Stimulated activated CD8-positive, alpha-beta memory T cell treated with anti-CD3 and anti-CD28 coated beads, Interleukin-15, amount 100 ng/mL, for 4 hours (primary cell): ENCODE measurements at regions not wholly inside any gene's neighbourhood (a gene's known extent, or its start where the extent isn't known, plus 50 kb on each side); places are given as distances from the start of the nearest gene placed in this dataset.

Experiments used
- DNase-seq, 2 donors: peaks; one replicate each; pipeline ENCODE4 v3.0.0-alpha.2; 2020; ENCODE audit warnings: low read depth in 2 of 2

DNA sequence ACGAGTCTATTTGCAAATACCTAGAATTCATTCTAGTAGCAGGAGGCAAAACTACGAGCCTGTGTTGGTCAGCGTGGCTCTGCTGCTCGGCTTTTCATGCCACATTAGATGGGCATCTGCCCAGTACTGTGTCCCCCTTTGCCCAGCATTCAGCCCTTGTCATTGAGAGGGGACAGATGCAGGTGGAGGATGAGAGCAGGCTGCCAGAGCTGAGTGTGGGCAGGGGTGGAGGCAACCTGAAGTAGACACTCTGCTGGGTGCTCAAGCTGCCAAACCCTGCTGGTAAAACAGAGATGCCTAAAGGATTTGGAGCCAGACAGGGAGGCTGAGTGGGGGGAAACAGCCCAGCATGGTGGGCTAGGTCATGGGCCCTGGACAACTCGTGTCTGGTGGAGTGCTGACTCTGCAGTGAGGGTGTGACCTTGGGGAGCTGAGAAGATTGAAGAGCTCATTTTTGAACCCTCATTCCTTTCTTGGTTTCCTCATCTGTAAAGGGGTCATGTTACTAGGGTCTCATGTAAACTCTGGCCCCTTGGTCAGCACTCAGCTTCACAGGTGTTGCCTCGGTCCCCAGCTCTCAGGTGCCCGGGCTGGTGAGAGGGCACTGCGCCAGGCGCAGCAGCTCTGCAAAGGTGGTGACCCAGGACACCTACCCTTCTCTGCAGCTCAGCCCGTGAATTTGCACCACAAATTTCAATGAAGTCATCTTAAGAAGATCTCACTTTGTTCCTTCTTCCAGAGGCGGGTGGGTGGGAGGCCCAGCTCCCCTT is 64.2 kb upstream of the BHLHE23 start:
- DNase-seq: no peak

DNA sequence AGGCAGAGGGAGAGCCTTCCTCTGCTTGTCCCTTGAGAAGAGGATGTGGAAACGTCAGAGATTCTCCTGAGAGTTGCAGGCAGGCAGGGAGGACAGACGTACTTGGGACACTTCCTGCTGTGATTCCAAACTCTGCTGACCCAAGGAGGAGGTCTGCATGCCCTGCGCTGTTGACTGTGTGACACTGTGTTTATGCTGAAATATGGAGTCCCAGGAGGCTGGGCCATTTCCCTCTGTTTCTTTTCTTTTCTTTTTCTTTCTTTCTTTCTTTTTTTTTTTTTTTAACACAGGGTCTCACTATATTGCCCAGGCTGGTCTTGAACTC is 63.5 kb upstream of the BHLHE23 start:
- DNase-seq: no peak

DNA sequence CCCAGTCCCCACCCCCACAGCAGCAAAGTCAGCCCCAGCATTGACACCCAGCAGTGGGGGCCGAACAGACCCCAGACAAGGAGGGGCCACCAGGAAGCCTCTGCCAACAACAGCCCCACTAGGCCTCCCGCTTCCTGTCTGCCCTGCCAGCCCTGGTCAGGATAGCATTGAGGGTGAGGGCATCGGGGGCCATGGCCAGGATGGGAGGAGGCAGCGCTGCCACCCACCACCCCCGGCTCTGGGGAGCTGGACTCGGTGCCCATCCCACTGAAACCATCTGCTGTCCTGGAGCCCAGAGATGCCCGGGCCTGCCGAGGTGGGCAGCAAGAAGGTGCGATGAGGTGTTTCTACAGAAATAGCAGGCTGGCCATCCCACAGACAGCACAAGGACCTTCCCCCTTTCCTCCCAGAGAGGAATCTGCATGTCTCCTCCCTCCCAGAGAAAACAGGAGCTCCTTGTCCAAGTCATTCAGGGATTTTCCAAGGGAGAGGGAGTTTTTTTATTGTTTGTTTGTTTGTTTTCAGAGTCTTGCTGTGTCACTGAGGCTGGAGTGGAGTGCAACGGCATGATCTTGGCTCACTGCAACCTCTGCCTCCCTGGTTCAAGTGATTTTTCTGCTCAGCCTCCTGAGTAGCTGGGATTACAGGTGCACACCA is 62.1 kb upstream of the BHLHE23 start:
- no peak for DNase-seq

DNA sequence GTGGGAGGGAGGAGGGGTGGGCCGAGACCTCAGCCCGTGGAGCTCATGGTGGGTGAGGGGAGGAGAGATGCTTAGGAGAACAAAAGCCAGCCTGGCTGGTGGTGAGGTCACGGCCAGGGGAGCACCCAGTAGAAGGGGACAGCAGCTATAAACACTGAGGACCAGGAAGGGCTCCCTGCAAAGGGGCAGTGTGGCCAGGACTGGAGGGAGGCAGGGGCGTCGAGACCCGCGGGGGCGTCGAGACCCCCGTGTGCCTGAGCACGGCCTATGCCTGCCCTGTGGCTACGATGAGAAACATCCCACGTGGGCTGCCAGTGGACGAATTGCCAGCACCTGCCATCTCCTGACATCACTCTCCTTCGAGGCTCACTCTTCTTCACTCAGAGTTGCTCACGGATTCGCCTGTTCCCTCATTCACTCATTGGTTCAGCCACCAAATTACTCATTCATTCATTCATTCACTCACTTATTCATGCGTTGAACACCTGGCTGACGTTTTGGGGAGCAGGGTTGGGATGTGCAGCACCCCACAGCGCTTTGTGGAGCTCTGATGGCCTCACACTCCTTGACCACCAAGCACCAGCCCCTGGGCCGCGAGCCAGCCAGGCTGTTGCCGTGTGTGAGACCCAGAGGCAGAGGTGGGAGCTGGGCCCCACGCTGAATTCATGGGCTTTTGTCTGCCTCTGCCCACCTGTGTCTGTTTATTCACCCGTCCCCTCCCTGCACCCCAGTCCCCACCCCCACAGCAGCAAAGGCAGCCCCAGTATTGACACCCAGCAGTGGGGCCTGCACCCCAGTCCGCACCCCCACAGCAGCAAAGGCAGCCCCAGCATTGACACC is 61.2 kb upstream of the BHLHE23 start:
- no peak for DNase-seq

DNA sequence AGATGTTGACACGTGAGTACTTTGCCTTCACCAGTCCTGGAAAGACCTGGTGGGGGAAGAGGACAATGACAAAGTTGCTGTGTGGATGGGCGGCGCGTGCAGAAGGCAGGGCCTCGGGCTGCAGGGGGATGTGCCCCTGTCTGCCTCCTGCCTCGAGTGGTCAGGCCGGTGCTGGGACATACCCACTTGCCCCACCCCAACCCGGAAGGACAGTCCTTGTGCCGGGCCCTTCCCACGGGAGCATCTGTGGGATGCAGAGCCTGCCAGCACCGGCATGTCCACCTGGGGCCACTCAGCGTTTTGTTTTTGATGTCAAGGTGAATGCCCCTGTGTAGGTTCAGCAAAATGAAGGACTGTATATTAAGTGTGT is 60.5 kb upstream of the BHLHE23 start:
- no peak for DNase-seq

DNA sequence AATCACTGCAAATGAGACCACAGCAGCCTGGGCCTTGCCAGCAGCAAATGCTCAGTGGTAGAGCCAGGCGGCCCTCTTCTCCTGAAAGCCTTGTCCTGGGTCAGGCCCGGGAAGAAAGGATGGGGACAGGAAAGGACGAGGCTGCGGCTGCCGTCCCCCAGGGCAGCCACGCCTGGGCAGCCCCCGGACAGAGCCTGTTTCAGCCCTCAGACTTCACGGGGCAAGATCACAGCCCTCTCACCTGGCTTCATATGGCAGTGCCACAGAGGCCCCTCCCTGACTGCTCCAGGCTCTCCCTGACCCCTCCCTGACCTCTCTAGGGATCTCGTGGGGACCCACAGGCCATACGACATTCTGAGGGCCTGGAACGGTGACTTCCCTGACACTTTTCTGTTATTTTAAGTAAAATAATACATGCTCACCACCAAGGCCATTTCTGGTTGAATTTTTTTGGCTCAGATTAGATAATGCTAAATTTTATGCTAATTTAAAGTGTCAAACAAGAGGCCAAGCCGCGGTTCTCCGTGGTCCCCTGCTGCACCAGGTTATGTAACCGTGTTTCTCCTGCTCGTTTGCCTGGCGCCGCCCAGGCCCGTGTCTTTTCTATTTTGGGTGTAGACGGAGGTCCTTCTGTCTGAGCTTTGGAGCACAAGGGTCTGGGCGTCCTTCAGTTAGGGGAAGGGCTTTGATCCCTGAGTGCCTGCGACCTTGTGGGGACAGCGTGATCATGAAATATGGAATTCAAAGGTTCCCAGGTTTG is 59.9 kb upstream of the BHLHE23 start:
- DNase-seq: no peak

DNA sequence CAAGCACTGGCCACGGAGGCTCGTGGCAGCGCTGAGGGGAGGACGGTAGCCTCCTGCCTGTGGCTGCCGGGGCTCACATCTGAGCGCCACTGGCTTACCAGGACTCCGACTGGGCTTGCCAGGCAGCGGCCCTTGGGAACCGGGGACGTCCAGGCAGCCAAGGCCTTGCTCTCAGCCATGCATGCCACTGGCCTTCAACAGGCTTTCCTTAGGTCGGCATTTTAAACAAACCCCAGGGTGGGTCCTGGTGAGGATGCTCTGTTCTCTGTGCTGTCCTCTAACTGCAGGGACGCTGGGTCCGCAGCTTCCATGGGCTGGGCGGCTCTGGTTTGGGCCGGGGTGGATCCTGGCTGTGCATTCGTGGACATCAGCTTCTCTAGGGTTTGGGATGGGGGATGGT is 59.1 kb upstream of the BHLHE23 start:
- no peak for DNase-seq

DNA sequence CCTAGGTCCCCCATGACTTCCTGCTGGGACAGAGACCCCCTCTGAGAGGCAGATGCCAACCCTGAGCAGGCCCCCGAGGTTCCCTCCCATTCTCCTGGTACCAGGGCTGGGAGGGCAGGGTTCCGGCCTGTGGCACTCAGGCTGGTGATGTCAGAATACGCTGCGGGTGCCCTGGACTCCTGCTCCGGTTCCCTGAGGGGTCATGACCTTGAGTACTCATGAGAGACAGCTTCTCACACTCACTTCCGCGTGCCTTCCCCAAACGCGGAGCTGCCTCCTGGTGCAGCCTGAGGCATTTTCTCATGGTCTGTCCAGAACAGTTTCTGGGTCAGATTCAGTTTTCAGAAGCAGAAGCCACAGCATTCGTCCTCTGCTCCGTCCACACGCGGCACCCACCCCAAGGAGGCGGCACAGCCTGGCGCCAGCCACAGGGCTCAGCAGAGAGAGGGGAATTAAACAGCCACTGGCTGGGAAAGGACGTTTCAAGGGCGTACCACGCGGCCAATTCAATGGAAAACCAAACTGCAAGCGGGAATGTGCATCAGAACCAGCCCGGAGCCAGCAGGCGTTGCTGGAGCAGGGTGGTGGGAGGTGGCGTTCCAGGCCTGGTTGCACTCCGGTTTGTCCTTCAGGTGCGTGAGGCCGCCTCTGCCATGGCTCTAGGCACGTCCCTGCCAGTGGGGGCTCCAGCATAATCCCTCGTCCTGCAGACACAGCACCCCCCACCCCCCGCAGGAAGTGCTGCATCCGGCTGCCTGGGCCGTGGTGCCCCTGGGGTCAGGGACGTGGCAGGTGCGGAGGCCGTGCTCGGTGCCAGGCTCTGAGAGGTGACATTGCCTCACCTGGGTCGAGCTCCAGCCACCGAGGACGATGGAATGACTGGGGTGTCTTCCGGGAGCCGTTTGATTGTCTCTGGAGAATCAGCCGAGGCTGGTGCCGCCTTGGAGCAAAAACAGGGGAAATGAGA is 58.3 kb upstream of the BHLHE23 start:
- DNase-seq: no peak

DNA sequence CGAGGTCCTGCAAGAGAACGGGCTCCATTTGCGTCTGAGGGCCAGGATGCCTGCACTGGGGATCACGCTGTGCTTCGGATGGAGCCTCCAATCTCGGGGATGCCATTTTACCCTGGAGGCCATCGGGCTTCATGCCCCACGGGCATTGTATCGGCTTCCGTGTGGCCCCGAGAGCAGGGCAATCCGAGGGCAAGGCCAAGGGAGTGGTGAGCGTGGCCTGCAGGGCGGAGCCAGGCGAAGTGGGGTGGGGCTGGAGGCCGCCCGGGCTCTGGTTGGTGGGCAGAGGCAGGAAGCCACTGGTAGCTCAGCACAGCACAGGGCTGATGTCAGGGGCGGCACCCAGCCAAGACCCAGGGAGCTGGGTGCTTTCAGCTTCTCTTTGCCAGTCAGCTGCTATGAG is 57.5 kb upstream of the BHLHE23 start:
- no peak for DNase-seq

DNA sequence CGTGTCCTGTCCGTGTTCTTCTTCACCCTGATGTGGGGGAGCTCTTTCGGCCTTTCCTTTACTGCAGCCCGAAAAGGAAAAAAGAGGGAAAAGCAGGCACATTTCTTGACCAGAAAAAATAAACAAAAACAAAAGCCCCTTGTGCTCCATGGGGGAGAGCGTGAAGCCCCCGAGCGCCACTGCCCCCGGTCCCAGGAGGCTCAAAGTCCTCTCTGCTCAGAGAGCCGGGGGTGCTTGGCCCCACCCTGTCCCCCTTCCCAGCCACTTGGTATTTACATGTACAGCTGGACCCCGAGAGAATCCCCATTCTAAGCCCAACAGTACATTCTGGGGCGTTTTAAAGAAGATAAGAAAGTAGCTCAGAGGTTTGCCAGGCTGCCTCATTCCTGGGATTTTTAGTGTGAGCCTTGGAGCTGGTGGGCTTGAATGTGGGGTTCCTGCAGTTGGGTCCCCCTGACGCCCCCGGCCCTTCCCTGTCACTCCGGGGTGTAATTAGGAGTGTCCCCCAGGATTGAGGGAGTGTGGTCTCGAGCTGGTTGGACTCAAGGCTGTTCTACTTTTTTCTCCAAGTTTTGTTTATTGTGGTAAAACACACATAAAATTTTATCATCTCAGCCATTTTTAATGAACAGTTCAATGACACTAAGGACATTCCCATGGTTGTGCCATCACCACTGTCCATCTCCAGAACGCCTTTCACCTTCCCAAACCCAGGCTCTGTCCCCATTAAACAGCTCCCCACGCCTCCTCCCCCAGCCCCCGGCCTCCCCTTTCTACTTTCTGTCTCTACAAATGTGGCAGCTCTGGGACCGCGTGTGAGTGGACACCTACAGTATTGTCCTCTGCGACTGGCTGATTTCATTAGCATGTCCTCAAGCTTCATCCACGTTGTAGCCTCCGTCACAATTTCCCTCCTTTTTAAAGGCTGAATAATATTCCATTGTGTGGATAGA is 55.7 kb upstream of the BHLHE23 start:
- DNase-seq: no peak

DNA sequence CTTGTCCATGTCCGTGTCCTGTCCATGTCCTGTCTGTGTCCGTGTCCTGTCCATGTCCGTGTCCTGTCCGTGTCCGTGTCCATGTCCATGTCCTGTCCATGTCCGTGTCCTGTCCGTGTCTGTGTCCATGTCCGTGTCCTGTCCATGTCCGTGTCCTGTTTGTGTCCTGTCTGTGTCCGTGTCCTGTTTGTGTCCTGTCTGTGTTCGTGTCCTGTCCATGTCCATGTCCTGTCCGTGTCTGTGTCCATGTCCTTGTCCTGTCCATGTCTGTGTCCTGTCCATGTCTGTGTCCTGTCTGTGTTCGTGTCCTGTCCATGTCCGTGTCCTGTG is 55.0 kb upstream of the BHLHE23 start:
- no peak for DNase-seq

DNA sequence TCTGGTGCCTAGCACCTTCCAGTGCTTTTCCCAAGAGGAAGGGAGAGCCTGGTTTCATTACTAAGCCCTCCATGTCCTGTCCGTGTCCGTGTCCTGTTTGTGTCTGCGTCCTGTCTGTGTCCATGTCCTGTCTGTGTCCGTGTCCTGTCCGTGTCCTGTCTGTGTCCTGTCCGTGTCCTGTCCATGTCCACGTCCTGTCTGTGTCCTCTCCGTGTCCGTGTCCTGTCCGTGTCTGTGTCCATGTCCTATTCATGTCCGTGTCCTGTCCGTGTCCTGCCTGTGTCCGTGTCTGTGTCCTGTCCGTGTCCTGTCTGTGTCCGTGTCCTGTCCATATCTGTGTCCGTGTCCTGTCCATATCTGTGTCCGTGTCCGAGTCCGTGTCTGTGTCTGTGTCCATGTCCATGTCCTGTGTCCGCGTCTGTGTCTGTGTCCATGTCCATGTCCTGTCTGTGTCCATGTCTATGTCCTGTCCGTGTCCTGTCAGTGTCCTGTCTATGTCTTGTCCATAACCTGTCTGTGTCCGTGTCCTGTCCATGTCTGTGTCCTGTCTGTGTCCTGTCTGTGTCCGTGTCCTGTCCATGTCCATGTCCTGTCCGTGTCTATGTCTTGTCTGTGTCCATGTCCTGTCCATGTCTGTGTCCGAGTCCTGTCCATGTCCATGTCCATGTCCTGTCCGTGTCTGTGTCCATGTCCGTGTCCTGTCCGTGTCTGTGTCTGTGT is 54.4 kb upstream of the BHLHE23 start:
- DNase-seq: no peak

DNA sequence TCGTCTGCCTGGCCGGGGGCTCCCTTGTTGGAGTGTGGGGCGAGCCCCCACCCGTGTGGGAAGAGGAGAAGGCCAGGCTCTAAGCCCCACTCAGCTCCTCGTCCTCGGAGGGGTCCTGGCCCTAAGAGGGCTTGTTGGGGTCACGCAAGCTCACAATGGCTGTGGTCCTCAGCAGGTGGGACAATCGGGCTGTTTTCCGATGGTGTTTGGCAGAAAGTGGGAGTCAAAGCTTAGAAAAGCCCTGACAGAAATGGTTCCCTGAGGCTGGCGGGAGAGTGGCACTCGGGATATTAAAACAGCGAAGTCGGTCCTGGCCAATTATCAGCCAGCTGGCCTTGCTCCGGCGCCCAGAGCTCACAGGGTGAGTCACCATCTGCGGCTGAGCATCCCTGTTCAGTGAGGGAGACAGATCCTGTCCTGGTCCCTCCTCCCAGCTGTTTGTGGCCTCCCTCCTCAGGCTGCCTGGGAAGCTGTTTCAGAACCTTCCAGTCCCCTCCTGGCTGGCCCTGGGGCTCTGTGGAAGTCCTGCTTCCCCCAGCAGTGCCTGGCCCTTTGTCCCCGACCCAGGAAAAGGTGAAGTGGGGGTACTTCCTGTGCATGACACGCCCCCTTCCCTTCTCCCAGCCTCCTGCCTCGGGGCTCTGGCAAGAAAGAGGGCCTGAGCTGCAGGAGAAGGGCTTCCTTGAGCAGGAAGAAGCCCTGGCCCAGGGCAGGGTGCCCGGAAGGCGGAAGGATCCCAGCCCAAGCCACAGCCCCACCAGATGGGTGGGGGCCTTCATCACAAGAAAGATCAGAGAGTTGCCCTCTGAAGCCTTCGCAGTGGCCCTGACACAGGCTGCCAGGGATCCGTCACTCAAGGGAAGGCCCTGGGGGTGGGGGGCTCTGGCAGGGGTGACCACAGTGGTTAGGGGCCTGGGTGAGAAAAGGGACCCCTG is 53.6 kb upstream of the BHLHE23 start:
- DNase-seq: no peak

DNA sequence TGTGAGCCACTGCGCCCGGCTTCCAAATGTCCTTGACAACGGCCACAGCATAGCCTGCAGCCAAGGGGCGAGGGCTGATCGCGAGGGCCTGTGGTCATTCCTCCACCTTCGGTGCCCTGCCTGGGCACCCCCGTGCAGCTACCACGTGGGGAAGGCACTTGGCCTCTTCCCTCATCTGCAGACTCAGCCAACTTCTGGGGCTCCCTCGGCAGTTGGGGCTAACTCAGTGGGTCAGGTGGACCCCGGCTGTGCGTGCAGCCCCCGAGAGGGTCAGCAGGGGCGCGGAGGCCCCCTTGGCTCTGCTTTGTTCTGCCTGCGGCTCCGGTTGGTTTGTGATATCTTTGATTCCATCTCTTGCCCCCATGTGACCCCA is 52.9 kb upstream of the BHLHE23 start:
- DNase-seq: no peak

DNA sequence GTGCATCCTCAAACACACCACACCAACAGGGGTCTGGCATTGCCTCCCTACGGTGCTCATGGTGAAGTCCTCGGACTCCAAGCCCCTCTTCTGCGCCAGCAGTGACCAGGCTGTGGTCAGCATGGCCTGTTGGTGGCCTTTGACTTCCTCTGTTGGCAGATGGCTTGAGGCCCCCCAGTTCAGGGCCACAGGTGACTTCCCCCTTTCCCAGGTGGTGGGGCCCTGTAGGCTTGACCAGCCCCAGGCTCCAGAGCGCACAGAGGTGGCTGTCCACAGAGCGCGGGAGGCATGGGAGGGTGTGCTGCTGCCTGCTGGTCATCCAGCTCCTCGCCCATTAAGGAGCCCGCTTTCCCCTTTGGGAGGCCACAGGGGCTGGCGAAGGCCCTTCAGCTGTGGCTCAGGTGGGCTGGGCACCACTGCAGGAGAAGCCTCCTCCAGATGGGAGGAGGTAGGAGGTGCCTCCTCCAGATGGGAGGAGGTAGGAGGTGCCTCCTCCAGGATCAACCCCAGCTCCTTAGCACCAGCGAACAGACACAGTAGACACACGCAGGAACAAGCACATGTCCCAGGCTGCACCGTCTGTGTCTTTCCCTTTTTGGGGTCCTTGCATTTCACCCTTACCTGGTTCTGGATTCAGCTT is 52.1 kb upstream of the BHLHE23 start:
- no peak for DNase-seq

DNA sequence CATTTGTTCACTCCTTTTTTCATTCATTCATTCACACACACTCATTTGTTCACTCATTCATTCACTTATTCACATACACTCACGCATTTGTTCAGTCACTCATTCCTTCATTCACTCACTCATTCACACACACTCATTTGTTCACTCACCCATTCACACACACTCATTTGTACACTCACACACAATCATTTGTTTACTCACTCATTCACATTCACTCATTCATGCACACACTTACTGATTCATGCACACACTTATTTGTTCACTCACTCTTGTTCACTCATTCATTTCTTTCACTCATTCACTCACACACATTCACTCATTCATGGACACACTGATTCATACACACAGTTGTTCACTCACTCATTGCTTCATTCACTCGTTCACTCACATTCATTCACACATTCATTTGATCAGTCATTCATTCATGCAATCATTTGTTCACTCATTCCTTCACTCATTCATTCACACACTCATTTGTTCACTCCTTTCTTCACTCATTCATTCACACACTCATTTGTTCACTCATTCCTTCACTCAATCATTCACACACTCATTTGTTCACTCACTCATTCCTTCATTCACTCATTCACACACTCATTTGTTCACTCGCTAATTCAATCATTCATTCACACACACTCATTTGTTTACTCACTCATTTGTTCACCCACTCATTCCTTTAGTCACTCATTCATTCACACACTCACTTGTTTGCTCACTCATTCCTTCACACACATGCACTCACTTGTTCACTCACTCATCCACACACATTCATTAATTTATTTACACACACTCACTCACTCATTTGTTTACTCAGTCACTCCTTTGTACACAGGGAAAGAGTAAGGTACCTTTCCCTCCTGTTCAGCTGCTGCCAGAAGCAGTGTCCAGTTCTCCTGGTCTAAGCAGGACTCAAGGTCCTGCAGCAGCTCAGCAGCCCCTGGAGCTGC is 50.7 kb upstream of the BHLHE23 start:
- DNase-seq: no peak
